Keratinocyte (primary cell): ENCODE measurements at regions not wholly inside any gene's neighbourhood (a gene's known extent, or its start where the extent isn't known, plus 50 kb on each side); places are given as distances from the start of the nearest gene placed in this dataset.
"Not testable (repeated sequence)": the region's sequence is repeated elsewhere in the genome, so short reads cannot be mapped to it uniquely, and the experiment has no call there.

Source experiments
- DNase-seq: peaks from one replicate; pipeline ENCODE4 v3.0.0-alpha.2; 2011; ENCODE audit warnings: low read depth, missing footprints, low spot score
- FAIRE-seq: peaks from 2 replicates; lab custom pipeline; 2011; peaks lifted over from hg19 to GRCh38; lab: Jason Lieb, UNC
- H2AFZ ChIP-seq: 2 replicates; pipeline ENCODE4 v1.6.0; 2012; ENCODE audit warnings: low read length, control low read depth, inconsistent platforms; ENCODE audit not compliant: control insufficient read depth
- H3K27ac ChIP-seq: 2 replicates; pipeline ENCODE4 v1.5.1; 2011; ENCODE audit warnings: low read length; ENCODE audit not compliant: control insufficient read depth, insufficient read depth
- H3K27me3 ChIP-seq: 3 replicates; pipeline ENCODE4 v1.6.0; 2011; ENCODE audit warnings: low read length; ENCODE audit not compliant: control insufficient read depth, insufficient read depth; ENCODE audit errors: extremely low read depth
- H3K36me3 ChIP-seq, 2 experiments: 2 replicates in 1 of 2; 3 replicates in 1 of 2; pipeline ENCODE4 v1.5.1; 2011; ENCODE audit warnings: low read length in 2 of 2, mild to moderate bottlenecking in 1 of 2; ENCODE audit not compliant: control insufficient read depth in 2 of 2, insufficient read depth in 2 of 2; ENCODE audit errors: extremely low read depth in 1 of 2
- H3K4me1 ChIP-seq: 3 replicates; pipeline ENCODE4 v1.5.1; 2011; ENCODE audit warnings: low read length; ENCODE audit not compliant: control insufficient read depth, insufficient read depth; ENCODE audit errors: extremely low read depth
- H3K4me2 ChIP-seq: 3 replicates; pipeline ENCODE4 v1.6.0; 2011; ENCODE audit warnings: low read depth, low read length; ENCODE audit not compliant: control insufficient read depth, insufficient read depth; ENCODE audit errors: extremely low read depth
- H3K4me3 ChIP-seq, 3 experiments: fragments of 200-600 bp in 1 of 3; sonication (generic) in 1 of 3; 2 replicates in 2 of 3; 3 replicates in 1 of 3; pipeline ENCODE4 v1.5.1; 2011 to 2016; ENCODE audit warnings: low read length in 3 of 3, mild to moderate bottlenecking in 3 of 3, control low read depth in 2 of 3, inconsistent platforms in 1 of 3, low read depth in 1 of 3, mixed read lengths in 1 of 3, mixed run types in 1 of 3, moderate library complexity in 1 of 3; ENCODE audit not compliant: control insufficient read depth in 2 of 3, insufficient read depth in 2 of 3; ENCODE audit errors: extremely low read depth in 1 of 3
- H3K79me2 ChIP-seq: 2 replicates; pipeline ENCODE4 v1.6.0; 2012; ENCODE audit warnings: low read length; ENCODE audit not compliant: control insufficient read depth, insufficient read depth
- H3K9ac ChIP-seq: 3 replicates; pipeline ENCODE4 v1.6.0; 2011; ENCODE audit warnings: low read length; ENCODE audit not compliant: control insufficient read depth, insufficient read depth; ENCODE audit errors: extremely low read depth
- H3K9me1 ChIP-seq: 3 replicates; pipeline ENCODE4 v1.6.0; 2011; ENCODE audit warnings: low read length; ENCODE audit not compliant: control insufficient read depth, insufficient read depth; ENCODE audit errors: extremely low read depth
- H3K9me3 ChIP-seq: 2 replicates; pipeline ENCODE4 v1.5.1; 2012; ENCODE audit warnings: low read depth, low read length; ENCODE audit not compliant: control insufficient read depth
- H4K20me1 ChIP-seq: 3 replicates; pipeline ENCODE4 v1.6.0; 2011; ENCODE audit warnings: low read length; ENCODE audit not compliant: control insufficient read depth, insufficient read depth; ENCODE audit errors: extremely low read depth
- CTCF ChIP-seq, 3 experiments: IDR thresholded peaks in 1 of 3; conservative IDR thresholded peaks in 1 of 3; optimal IDR thresholded peaks in 1 of 3; 2 replicates in 2 of 3; 3 replicates in 1 of 3; pipeline versions ENCODE3 to v1.5.1; 2011; ENCODE audit warnings: low read length in 3 of 3, mild to moderate bottlenecking in 3 of 3, moderate library complexity in 2 of 3, control low read depth in 1 of 3, inconsistent platforms in 1 of 3; ENCODE audit not compliant: insufficient read depth in 2 of 3; ENCODE audit errors: extremely low read depth in 1 of 3
- EZH2 ChIP-seq: IDR thresholded peaks from one replicate; pipeline ENCODE4 v1.6.1; 2012; ENCODE audit warnings: inconsistent platforms, mild to moderate bottlenecking, low read length, moderate library complexity
- dilution Hi-C: fragments of 300-500 bp; cut with MboI; formaldehyde crosslinking; loops from one replicate; pipeline ENCODE4 v1.7.0; 2020; ENCODE audit warnings: low sequenced_read_pairs; ENCODE audit not compliant: extremely low pct_ligation_motif_present

DNA sequence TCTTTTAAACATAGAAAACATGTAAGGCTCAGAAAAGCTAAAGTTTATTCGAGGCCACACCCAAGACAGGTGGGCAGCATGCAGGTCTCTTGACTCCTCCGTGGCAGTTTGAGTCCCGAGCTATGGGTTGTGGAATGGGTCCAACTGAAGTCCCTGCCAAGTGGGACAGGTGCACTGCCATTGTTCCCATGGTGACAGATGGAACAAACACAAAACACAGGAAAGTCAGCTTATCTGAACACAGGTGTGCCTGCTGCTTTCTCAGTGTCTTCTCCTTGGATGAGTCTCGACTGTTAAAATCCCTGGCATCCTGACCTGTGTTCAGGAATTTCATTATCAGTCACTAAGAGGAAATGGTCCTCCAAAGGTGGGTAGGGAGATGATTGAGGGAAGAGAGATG lies 99.0 kb upstream of the RAB4A start:
- no peaks in the 10 kb centered on the region for H3K9me1 ChIP-seq
- H3K4me1 ChIP-seq = no peaks in the 10 kb centered on the region
- dilution Hi-C loops = no loop called here
- no peak overlapping the region for H2AFZ ChIP-seq
- H3K9ac ChIP-seq = no peak overlapping the region
- no peak overlapping the region for H3K4me3 ChIP-seq
- H3K36me3 ChIP-seq = no peaks in the 10 kb centered on the region
- no peak for TF ChIP-seq EZH2
- no peak for TF ChIP-seq CTCF (optimal IDR thresholded peaks at IDR 0.05 in 1 of 3, IDR thresholded peaks at IDR 0.05 in 1 of 3, conservative IDR thresholded peaks at IDR 0.05 in 1 of 3; ENCODE audit: extremely low read depth in 1 of 3, insufficient read depth in 2 of 3, low read length in 3 of 3)
- FAIRE-seq = no peak
- H3K27me3 ChIP-seq = peaks cover 14% of the 10 kb centered on the region
- H3K4me2 ChIP-seq = no peak overlapping the region
- H3K9me3 ChIP-seq = no peaks in the 10 kb centered on the region
- H3K27ac ChIP-seq = no peak overlapping the region
- no peak for DNase-seq
- no peaks in the 10 kb centered on the region for H3K79me2 ChIP-seq
- H4K20me1 ChIP-seq = no peaks in the 10 kb centered on the region

- H3K36me3 ChIP-seq, FAIRE-seq, dilution Hi-C loops: not testable (repeated sequence)
These were observed 97.1 kb upstream of the RAB4A start for GRCh38 chr1:229173491-229174476.

GRCh38 chr1:229175297-229175696 lies 95.6 kb upstream of the RAB4A start:
- DNase-seq, dilution Hi-C loops, H3K36me3 ChIP-seq, H3K79me2 ChIP-seq, FAIRE-seq, H3K9me1 ChIP-seq, H4K20me1 ChIP-seq, H2AFZ ChIP-seq, H3K4me1 ChIP-seq, H3K27ac ChIP-seq, H3K9ac ChIP-seq, H3K4me3 ChIP-seq, H3K4me2 ChIP-seq, H3K9me3 ChIP-seq, H3K27me3 ChIP-seq: not testable (repeated sequence)

More at GRCh38 chr1:229173491-229174476, 97.1 kb upstream of the RAB4A start:
- DNase-seq, H3K9me1 ChIP-seq, H4K20me1 ChIP-seq, H3K9ac ChIP-seq, H2AFZ ChIP-seq, H3K9me3 ChIP-seq, H3K27me3 ChIP-seq, H3K27ac ChIP-seq, H3K79me2 ChIP-seq, H3K4me3 ChIP-seq, H3K4me2 ChIP-seq, H3K4me1 ChIP-seq: not testable (repeated sequence)

DNA sequence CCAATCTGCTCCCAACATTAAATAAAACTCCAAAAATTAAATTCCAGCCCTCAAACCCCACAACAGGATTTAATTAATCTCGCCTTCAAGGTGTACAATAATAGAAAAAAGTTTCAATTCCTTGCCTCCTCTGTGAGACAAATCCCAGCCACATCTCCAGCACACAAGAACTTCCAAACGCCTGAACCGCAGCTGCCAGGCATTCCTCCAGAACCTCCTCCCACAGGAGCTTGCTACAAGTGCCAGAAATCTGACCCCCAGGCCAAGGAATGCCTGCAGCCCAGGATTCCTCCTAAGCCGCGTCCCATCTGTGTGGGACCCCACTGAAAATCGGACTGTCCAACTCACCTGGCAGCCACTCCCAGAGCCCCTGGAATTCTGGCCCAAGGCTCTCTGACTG lies 94.5 kb upstream of the RAB4A start:
- H3K27ac ChIP-seq, H3K27me3 ChIP-seq, FAIRE-seq, H4K20me1 ChIP-seq, H3K4me3 ChIP-seq, H3K9ac ChIP-seq, H2AFZ ChIP-seq, H3K4me2 ChIP-seq, H3K36me3 ChIP-seq, H3K9me3 ChIP-seq, H3K9me1 ChIP-seq, H3K79me2 ChIP-seq, H3K4me1 ChIP-seq, dilution Hi-C loops, DNase-seq: not testable (repeated sequence)
